ENCODE measurements at regions not wholly inside any gene's neighbourhood (a gene's known extent, or its start where the extent isn't known, plus 50 kb on each side); places are given as distances from the start of the nearest gene placed in this dataset.

GRCh38 chr1:164504749-164505148 lies 54.2 kb upstream of the PBX1 start:
- TF ChIP-seq GATA2 (IDR thresholded peaks at IDR 0.05; ENCODE audit: low read depth, low read length): no peak
- TF ChIP-seq GATA3 (IDR thresholded peaks at IDR 0.05; ENCODE audit: low read depth, low read length): no peak
